GM23248 (cell line): ENCODE measurements at regions not wholly inside any gene's neighbourhood (a gene's known extent, or its start where the extent isn't known, plus 50 kb on each side); places are given as distances from the start of the nearest gene placed in this dataset.

Experiments
- EZH2 ChIP-seq: fragments of 200-600 bp; sonication (generic); IDR thresholded peaks from 2 replicates; pipeline ENCODE4 v1.6.1; 2018; ENCODE audit warnings: antibody characterized with exemption, mild to moderate bottlenecking; ENCODE audit not compliant: insufficient read depth, poor library complexity, severe bottlenecking
- EZH2phosphoT487 ChIP-seq: fragments of 200-600 bp; sonication (generic); IDR thresholded peaks from 2 replicates; pipeline ENCODE4 v1.6.1; 2018; ENCODE audit warnings: antibody characterized with exemption, moderate library complexity, mild to moderate bottlenecking, low read depth; ENCODE audit not compliant: insufficient read depth

GRCh38 chr1:121538943-121539575 lies 354.3 kb downstream of the SRGAP2C start:
- no peak for TF ChIP-seq EZH2phosphoT487
- TF ChIP-seq EZH2: no peak
